GM12878 (cell line): ENCODE measurements at regions not wholly inside any gene's neighbourhood (a gene's known extent, or its start where the extent isn't known, plus 50 kb on each side); places are given as distances from the start of the nearest gene placed in this dataset.

Source experiments
- CREM ChIP-seq: IDR thresholded peaks from 2 replicates; pipeline ENCODE4 v1.6.1; 2014; ENCODE audit warnings: antibody characterized with exemption, low read depth
- CTCF ChIP-seq, 3 experiments: IDR thresholded peaks in 2 of 3; conservative IDR thresholded peaks in 1 of 3; 2 replicates each; pipeline ENCODE4 v1.5.1; 2011; ENCODE audit warnings: low read depth in 3 of 3, low read length in 3 of 3, mild to moderate bottlenecking in 3 of 3, control low read depth in 2 of 3, moderate library complexity in 2 of 3, inconsistent platforms in 1 of 3, mixed read lengths in 1 of 3; ENCODE audit not compliant: control insufficient read depth in 2 of 3, insufficient read depth in 1 of 3; ENCODE audit errors: extremely low read depth in 1 of 3
- EZH2 ChIP-seq: IDR thresholded peaks from 2 replicates; pipeline ENCODE4 v1.6.1; 2012; ENCODE audit warnings: low read depth, mild to moderate bottlenecking, control low read depth, inconsistent platforms, low read length, borderline replicate concordance; ENCODE audit not compliant: control insufficient read depth
- HDAC2 ChIP-seq: fragments of 200-600 bp; sonication (generic); IDR thresholded peaks from 2 replicates; pipeline ENCODE4 v1.6.1; 2017
- IKZF1 ChIP-seq: fragments of 450-650 bp; conservative IDR thresholded peaks from 2 replicates; pipeline ENCODE4 v1.6.1; 2017; ENCODE audit warnings: antibody characterized with exemption, mild to moderate bottlenecking
- LARP7 ChIP-seq: fragments of 450-650 bp; IDR thresholded peaks from 2 replicates; pipeline ENCODE4 v1.6.1; 2017; ENCODE audit warnings: mild to moderate bottlenecking
- POLR2A ChIP-seq: IDR thresholded peaks from 2 replicates; pipeline ENCODE4 v1.6.1; 2011; ENCODE audit warnings: low read depth, mild to moderate bottlenecking, low read length
- POLR2AphosphoS5 ChIP-seq: IDR thresholded peaks from 2 replicates; pipeline ENCODE4 v1.6.1; 2011; ENCODE audit warnings: mild to moderate bottlenecking, low read length, inconsistent platforms
- PRDM15 ChIP-seq: fragments of 450-650 bp; formaldehyde crosslinking; IDR thresholded peaks from 2 replicates; pipeline ENCODE4 v1.4.0; 2020; ENCODE audit warnings: mild to moderate bottlenecking, moderate library complexity
- ZNF24 ChIP-seq: fragments of 450-650 bp; IDR thresholded peaks from 2 replicates; pipeline ENCODE4 v1.6.1; 2017; ENCODE audit warnings: antibody characterized with exemption, mild to moderate bottlenecking

DNA sequence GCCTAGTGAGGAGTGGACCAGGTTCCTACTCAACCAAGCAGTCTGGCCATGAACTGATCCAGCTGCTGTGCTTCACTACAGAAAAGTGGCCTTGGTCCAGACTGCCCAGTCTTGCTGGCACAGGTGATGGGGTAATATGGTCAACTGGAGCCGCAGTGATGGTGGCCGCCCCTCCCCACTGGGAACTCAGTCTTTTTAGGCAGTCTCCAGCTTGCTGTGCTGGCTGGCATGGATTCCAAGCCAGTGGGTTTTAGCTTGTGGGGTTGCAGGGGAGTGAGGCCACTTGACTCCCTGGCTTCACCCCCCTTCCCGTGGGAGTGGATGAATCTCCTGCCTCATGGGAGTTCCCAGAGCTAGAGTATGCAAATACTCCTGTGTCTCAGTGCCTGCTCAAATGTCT is 52.7 kb upstream of the CDK6 start:
- TF ChIP-seq ZNF24 (no peak), IKZF1 (no peak), CTCF (IDR thresholded peaks at IDR 0.05 in 2 of 3, conservative IDR thresholded peaks at IDR 0.05 in 1 of 3; ENCODE audit: control insufficient read depth in 2 of 3, extremely low read depth in 1 of 3, insufficient read depth in 1 of 3, low read depth in 3 of 3, low read length in 3 of 3) (no peak), LARP7 (no peak), PRDM15 (CRISPR knock-in tag) (no peak), EZH2 (no peak), POLR2A (no peak), POLR2AphosphoS5 (no peak), HDAC2 (no peak), CREM (no peak)
